ENCODE measurements at regions not wholly inside any gene's neighbourhood (a gene's known extent, or its start where the extent isn't known, plus 50 kb on each side); places are given as distances from the start of the nearest gene placed in this dataset.
A peak's percentile ranks its signal among the peaks of the same experiment; 100 is the strongest.
"Not testable (repeated sequence)": the region's sequence is repeated elsewhere in the genome, so short reads cannot be mapped to it uniquely, and the experiment has no call there.

GRCh38 chr14:25868521-25869314 is 729.1 kb downstream of the NOVA1 start:
- DNase-seq (ENCODE audit: low read depth in 2 of 2) = no peak

- DNase-seq (ENCODE audit: low read depth in 2 of 2) = no peak
These were observed 736.4 kb downstream of the NOVA1 start for GRCh38 chr14:25861406-25861805.

GRCh38 chr14:25848601-25849000 is 749.2 kb downstream of the NOVA1 start:
- no peak for DNase-seq (ENCODE audit: low read depth in 2 of 2)

- DNase-seq (ENCODE audit: low read depth in 2 of 2) = no peak
These were observed 751.6 kb downstream of the NOVA1 start for GRCh38 chr14:25846246-25846645.

- DNase-seq (ENCODE audit: low read depth in 2 of 2) = no peak
These were observed 754.1 kb downstream of the NOVA1 start for GRCh38 chr14:25843481-25844470.

GRCh38 chr14:25841226-25841625 is 756.6 kb downstream of the NOVA1 start:
- DNase-seq (ENCODE audit: low read depth in 2 of 2) = no peak

- DNase-seq (ENCODE audit: low read depth in 2 of 2) = no peak
These were observed 760.3 kb downstream of the NOVA1 start for GRCh38 chr14:25837551-25837965.

GRCh38 chr14:25836636-25837035 is 761.2 kb downstream of the NOVA1 start:
- no peak for DNase-seq (ENCODE audit: low read depth in 2 of 2)

- peak in 1 of 2 donors; percentile 3 for DNase-seq (ENCODE audit: low read depth in 2 of 2)
These were observed 764.3 kb downstream of the NOVA1 start for GRCh38 chr14:25833341-25834126.

GRCh38 chr14:25832585-25832984 is 765.2 kb downstream of the NOVA1 start:
- no peak for DNase-seq (ENCODE audit: low read depth in 2 of 2)

GRCh38 chr14:25828562-25828961 is 769.3 kb downstream of the NOVA1 start:
- no peak for DNase-seq (ENCODE audit: low read depth in 2 of 2)

GRCh38 chr14:25826105-25826504 is 771.7 kb downstream of the NOVA1 start:
- DNase-seq (ENCODE audit: low read depth in 2 of 2) = no peak

GRCh38 chr14:25820368-25820767 is 770.4 kb upstream of the STXBP6 start:
- no peak for DNase-seq (ENCODE audit: low read depth in 2 of 2)

- not testable (repeated sequence) for DNase-seq (ENCODE audit: low read depth in 2 of 2)
These were observed 764.7 kb upstream of the STXBP6 start for GRCh38 chr14:25814622-25815021.

GRCh38 chr14:25803386-25804018 is 753.6 kb upstream of the STXBP6 start:
- no peak for DNase-seq (ENCODE audit: low read depth in 2 of 2)

- DNase-seq (ENCODE audit: low read depth in 2 of 2) = no peak
These were observed 750.9 kb upstream of the STXBP6 start for GRCh38 chr14:25800841-25801240.

- DNase-seq (ENCODE audit: low read depth in 2 of 2) = no peak
These were observed 738.3 kb upstream of the STXBP6 start for GRCh38 chr14:25788252-25788651.

GRCh38 chr14:25765909-25766308 is 716.0 kb upstream of the STXBP6 start:
- DNase-seq (ENCODE audit: low read depth in 2 of 2) = no peak

- no peak for DNase-seq (ENCODE audit: low read depth in 2 of 2)
These were observed 710.1 kb upstream of the STXBP6 start for GRCh38 chr14:25759920-25760655.

GRCh38 chr14:25759256-25759655 is 709.3 kb upstream of the STXBP6 start:
- no peak for DNase-seq (ENCODE audit: low read depth in 2 of 2)

GRCh38 chr14:25757364-25757763 is 707.4 kb upstream of the STXBP6 start:
- DNase-seq (ENCODE audit: low read depth in 2 of 2) = no peak
